ENCODE measurements at regions not wholly inside any gene's neighbourhood (a gene's known extent, or its start where the extent isn't known, plus 50 kb on each side); places are given as distances from the start of the nearest gene placed in this dataset.

DNA sequence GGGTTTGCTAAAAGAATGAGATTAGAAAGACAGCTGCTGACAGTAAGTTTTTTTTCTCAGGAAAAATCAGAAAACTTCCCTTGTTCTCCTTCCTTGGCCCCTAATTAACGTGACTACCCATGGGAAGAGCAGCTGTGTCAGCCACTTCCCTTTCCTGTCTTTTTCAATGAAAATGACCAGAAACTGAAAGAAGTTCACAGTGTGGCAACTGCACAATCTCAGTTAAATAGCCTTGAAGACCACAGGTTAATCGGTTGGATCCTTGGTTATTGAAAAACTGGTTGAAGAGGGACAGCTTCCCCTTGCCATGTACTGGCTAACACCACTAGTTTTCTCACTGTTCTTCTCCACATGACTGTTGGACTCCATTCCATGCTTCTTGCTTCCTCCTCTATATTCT lies 148.8 kb upstream of the AGR3 start:
- Mint-ChIP-seq H3K27me3 (peaks cover 2% of the 10 kb centered on the region), H3K4me1 (ENCODE audit: low read depth) (peaks cover 4% of the 10 kb centered on the region), H3K27ac (no peak overlapping the region), H3K36me3 (ENCODE audit: low read depth) (no peaks in the 10 kb centered on the region), H3K4me3 (no peak overlapping the region), H3K9me3 (no peaks in the 10 kb centered on the region)
- no peak for TF ChIP-seq CTCF (IDR thresholded peaks at IDR 0.05)
- DNase-seq: no peak
- intact Hi-C loops (cut with micrococcal nuclease): no loop called here
- ATAC-seq: no peak
- ChIA-PET POLR2A (no interaction called here), CTCF (no interaction called here)

DNA sequence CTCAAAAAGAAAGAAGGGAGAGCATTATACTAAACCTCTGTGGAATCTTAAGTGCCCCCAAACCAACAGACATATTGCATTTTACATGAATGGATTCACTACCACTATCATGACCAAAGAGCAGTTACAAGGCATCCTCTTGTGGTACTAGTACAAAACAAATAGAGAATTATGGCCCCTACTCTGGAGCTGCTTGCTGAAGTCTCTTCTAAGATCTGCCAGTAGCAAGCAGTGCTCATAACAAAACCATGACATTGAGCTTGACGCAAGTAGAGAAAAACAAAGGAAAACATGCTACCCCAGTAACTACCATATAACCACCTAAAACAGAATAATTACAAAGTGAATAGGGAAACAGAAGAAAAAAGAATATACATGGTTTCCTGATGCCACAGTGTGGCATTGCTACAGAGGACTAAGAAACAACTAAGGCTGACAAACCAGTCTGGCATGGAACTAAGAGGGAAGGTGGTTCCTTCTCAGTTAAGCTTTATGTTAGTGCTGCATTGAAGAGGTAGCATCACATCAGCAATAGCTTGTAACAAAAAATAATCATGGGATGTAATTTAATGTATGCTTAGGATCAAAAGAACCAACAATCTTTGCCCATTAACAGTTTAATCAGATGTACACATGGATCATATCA lies 150.2 kb upstream of the AGR3 start:
- Mint-ChIP-seq H3K27ac (no peak overlapping the region), H3K9me3 (no peaks in the 10 kb centered on the region), H3K4me1 (ENCODE audit: low read depth) (peaks cover 4% of the 10 kb centered on the region), H3K4me3 (no peak overlapping the region), H3K36me3 (ENCODE audit: low read depth) (no peaks in the 10 kb centered on the region), H3K27me3 (peaks cover 1% of the 10 kb centered on the region)
- TF ChIP-seq CTCF (IDR thresholded peaks at IDR 0.05): no peak
- intact Hi-C loops (cut with micrococcal nuclease): no loop called here
- DNase-seq: no peak
- peak; percentile 27 for ATAC-seq
- CTCF ChIA-PET: interaction anchor here (0.8 to 1.6 kb wide), 2 partner anchors 49 to 52 kb away, joined by 3 to 7 read pairs; no protein-coding TSS in a partner anchor
- POLR2A ChIA-PET: no interaction called here

DNA sequence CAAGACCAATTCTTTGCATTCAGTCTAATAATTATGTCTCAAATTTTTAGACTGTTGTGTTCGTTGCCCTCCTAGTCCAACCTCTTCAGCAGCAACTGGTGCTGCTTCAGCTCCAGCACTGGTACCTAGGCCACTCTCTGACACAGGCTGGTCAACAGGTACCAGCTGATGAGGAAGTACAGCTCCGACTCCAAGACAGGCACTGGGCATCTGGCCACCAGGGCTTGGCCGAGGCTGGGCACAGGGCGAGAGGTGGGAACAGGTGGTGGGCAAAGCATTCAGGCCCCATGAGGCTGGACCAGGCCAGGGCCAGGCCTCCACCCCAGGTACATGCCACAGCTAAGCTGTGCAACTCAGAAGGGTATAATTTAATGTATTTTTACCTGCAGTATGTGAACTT lies 151.5 kb upstream of the AGR3 start:
- no peak for TF ChIP-seq CTCF (IDR thresholded peaks at IDR 0.05)
- DNase-seq (no peak), ATAC-seq (no peak)
- H3K4me3 Mint-ChIP-seq: no peak overlapping the region
- ChIA-PET CTCF (interaction anchor here (1.6 kb wide), 1 partner anchor 50 kb away, joined by 7 read pairs; no protein-coding TSS in a partner anchor), POLR2A (interaction anchor here (0.6 kb wide), 1 partner anchor 53 kb away, joined by 3 read pairs; no protein-coding TSS in a partner anchor)
- H3K4me1 Mint-ChIP-seq (ENCODE audit: low read depth): peaks cover 4% of the 10 kb centered on the region
- no peaks in the 10 kb centered on the region for H3K36me3 Mint-ChIP-seq (ENCODE audit: low read depth)
- no peak overlapping the region for H3K27ac Mint-ChIP-seq
- H3K9me3 Mint-ChIP-seq: no peaks in the 10 kb centered on the region
- intact Hi-C loops (cut with micrococcal nuclease): no loop called here
- peaks cover 6% of the 10 kb centered on the region for H3K27me3 Mint-ChIP-seq

GRCh38 chr7:17036584-17036983 lies 154.8 kb upstream of the AGR3 start:
- no peaks in the 10 kb centered on the region for H3K9me3 Mint-ChIP-seq
- no peak for ATAC-seq
- intact Hi-C loops (cut with micrococcal nuclease): no loop called here
- no peak for TF ChIP-seq CTCF (IDR thresholded peaks at IDR 0.05)
- ChIA-PET POLR2A (no interaction called here), CTCF (interaction anchor here (1.7 kb wide), 1 partner anchor 11 kb away, joined by 3 read pairs; no protein-coding TSS in a partner anchor)
- no peak overlapping the region for H3K4me3 Mint-ChIP-seq
- peaks cover 12% of the 10 kb centered on the region for H3K27me3 Mint-ChIP-seq
- no peak overlapping the region for H3K27ac Mint-ChIP-seq
- H3K36me3 Mint-ChIP-seq (ENCODE audit: low read depth): no peaks in the 10 kb centered on the region
- DNase-seq: no peak
- H3K4me1 Mint-ChIP-seq (ENCODE audit: low read depth): peaks cover 3% of the 10 kb centered on the region

DNA sequence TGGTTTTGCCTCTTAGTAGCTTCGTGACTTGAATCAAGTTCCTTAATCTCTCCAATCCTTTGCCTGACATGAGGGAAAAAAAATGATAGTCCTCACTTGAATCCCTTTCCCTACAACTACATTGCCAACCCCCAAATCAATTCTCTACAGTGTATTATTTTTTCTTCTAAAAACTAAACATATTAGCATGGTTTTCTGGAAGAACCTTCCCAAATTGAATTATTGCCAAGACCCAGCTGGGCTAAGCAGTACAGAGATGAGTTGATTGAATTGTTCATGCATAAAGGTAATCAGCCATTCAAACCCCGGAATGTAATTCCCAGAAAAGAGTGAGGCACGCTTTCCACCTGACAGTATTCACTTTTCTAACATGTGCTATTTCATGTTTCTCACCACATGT lies 155.6 kb upstream of the AGR3 start:
- CTCF ChIA-PET: interaction anchor here (0.9 to 1.7 kb wide), 2 partner anchors 10 to 18 kb away, joined by 3 read pairs; no protein-coding TSS in a partner anchor
- ATAC-seq: no peak
- DNase-seq: no peak
- TF ChIP-seq CTCF (IDR thresholded peaks at IDR 0.05): no peak
- intact Hi-C loops (cut with micrococcal nuclease): no loop called here
- Mint-ChIP-seq H3K27me3 (peaks cover 12% of the 10 kb centered on the region), H3K36me3 (ENCODE audit: low read depth) (no peaks in the 10 kb centered on the region), H3K4me1 (ENCODE audit: low read depth) (peaks cover 4% of the 10 kb centered on the region), H3K9me3 (no peaks in the 10 kb centered on the region), H3K27ac (no peak overlapping the region), H3K4me3 (no peak overlapping the region)
- POLR2A ChIA-PET: no interaction called here

Data from activated CD8-positive, alpha-beta T cell treated with anti-CD3 and anti-CD28 coated beads for 36 hours (primary cell).